Karpas-422 (cell line): ENCODE measurements at regions not wholly inside any gene's neighbourhood (a gene's known extent, or its start where the extent isn't known, plus 50 kb on each side); places are given as distances from the start of the nearest gene placed in this dataset.

Experiments
- DNase-seq: peaks from one replicate; pipeline ENCODE4 v3.0.0-alpha.2; 2015
- H2AFZ ChIP-seq: fragments of 200-600 bp; sonication (generic); 2 replicates; pipeline ENCODE4 v1.6.1; 2014; ENCODE audit warnings: antibody characterized with exemption, low read length, mixed read lengths
- H3K27ac ChIP-seq: fragments of 200-600 bp; sonication (generic); 2 replicates; pipeline ENCODE4 v1.5.1; 2014; ENCODE audit warnings: mild to moderate bottlenecking, low read length, moderate library complexity
- H3K27me3 ChIP-seq: fragments of 200-600 bp; sonication (generic); 2 replicates; pipeline ENCODE4 v1.6.1; 2014; ENCODE audit warnings: low read length, mixed read lengths
- H3K36me3 ChIP-seq: fragments of 200-600 bp; sonication (generic); 2 replicates; pipeline ENCODE4 v1.6.1; 2014; ENCODE audit warnings: low read length, mixed read lengths; ENCODE audit not compliant: insufficient read depth
- H3K4me1 ChIP-seq: fragments of 200-600 bp; sonication (generic); 2 replicates; pipeline ENCODE4 v1.6.1; 2014; ENCODE audit warnings: mild to moderate bottlenecking, low read length, mixed read lengths
- H3K4me2 ChIP-seq: fragments of 200-600 bp; sonication (generic); 2 replicates; pipeline ENCODE4 v1.6.1; 2014; ENCODE audit warnings: low read length, low read depth, mild to moderate bottlenecking; ENCODE audit not compliant: poor library complexity, severe bottlenecking
- H3K4me3 ChIP-seq: fragments of 200-600 bp; sonication (generic); 2 replicates; pipeline ENCODE4 v1.5.1; 2014; ENCODE audit warnings: mild to moderate bottlenecking, antibody characterized with exemption, low read length, mixed read lengths
- H3K79me2 ChIP-seq: fragments of 200-600 bp; sonication (generic); 2 replicates; pipeline ENCODE4 v1.6.1; 2014; ENCODE audit warnings: mild to moderate bottlenecking, low read length, mixed read lengths
- H3K9ac ChIP-seq: fragments of 200-600 bp; sonication (generic); 2 replicates; pipeline ENCODE4 v1.6.0; 2014; ENCODE audit warnings: low read length
- H3K9me2 ChIP-seq: fragments of 200-600 bp; sonication (generic), shearing (Covaris generic); replicated peaks from 2 replicates; pipeline ENCODE4 v1.6.0; 2014; ENCODE audit warnings: mild to moderate bottlenecking, low read length, moderate library complexity; ENCODE audit not compliant: insufficient read depth
- H3K9me3 ChIP-seq: fragments of 300-700, 200-600 bp; sonication (generic); 2 replicates; pipeline ENCODE4 v1.6.1; 2014; ENCODE audit warnings: low read length, mixed read lengths
- H4K20me1 ChIP-seq: fragments of 200-600 bp; sonication (generic); 2 replicates; pipeline ENCODE4 v1.6.1; 2014; ENCODE audit warnings: mild to moderate bottlenecking, antibody characterized with exemption, low read length, low read depth; ENCODE audit not compliant: insufficient read depth

DNA sequence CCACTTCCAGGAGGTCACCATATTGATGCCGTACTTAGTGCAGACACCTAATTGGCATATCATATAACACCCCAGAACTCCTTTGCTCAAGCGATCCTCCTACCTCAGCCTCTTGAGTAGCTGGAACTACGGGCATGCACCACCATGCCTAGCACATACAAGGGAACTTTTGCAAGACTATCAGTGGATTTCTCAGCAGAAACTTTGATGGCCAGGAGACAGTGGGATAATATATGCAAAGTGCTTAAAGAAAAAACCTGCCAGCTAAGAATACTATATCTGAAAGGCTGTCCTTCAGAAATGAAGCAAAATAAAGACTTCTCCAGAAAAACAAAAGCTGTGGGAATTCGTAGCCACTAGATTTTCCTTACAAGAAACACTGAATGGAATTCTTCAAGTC is 387.1 kb downstream of the DHX35 start:
- H3K4me2 ChIP-seq: no peak overlapping the region
- no peaks in the 10 kb centered on the region for H4K20me1 ChIP-seq
- H3K27me3 ChIP-seq: no peaks in the 10 kb centered on the region
- H3K9ac ChIP-seq: no peak overlapping the region
- H3K4me1 ChIP-seq: peaks cover 6% of the 10 kb centered on the region
- H3K36me3 ChIP-seq: no peaks in the 10 kb centered on the region; the same call in 1 of the 2 replicates
- H3K4me3 ChIP-seq: no peak overlapping the region
- H3K9me3 ChIP-seq: peaks cover 22% of the 10 kb centered on the region
- H3K27ac ChIP-seq: no peak overlapping the region
- H3K79me2 ChIP-seq: no peaks in the 10 kb centered on the region
- no peaks in the 10 kb centered on the region for H3K9me2 ChIP-seq
- no peak overlapping the region for H2AFZ ChIP-seq
- DNase-seq: no peak

DNA sequence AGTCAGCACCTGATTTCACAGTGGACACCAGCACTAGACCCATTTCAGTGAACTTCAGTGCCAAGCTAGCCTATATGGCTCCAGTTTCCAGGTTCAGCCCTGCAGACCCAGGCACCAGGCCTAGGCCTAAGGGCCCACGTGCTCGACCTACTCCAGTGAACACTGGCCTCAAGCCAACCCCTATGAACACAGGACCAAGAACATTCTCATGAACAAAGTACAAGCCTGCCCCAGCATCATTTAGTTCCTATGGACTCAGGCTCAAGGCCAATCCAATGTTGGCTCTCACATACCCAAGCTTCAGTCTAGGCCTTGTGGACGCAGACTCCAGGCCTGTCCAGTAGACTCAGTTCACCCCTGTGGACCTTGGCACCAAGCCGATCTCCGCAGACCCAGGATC is 385.5 kb downstream of the DHX35 start:
- H3K36me3 ChIP-seq: no peaks in the 10 kb centered on the region; the same call in 1 of the 2 replicates
- H3K27ac ChIP-seq: no peak overlapping the region
- H3K4me1 ChIP-seq: no peaks in the 10 kb centered on the region
- peaks cover 22% of the 10 kb centered on the region for H3K9me3 ChIP-seq
- H2AFZ ChIP-seq: no peak overlapping the region
- no peaks in the 10 kb centered on the region for H3K79me2 ChIP-seq
- no peak overlapping the region for H3K9ac ChIP-seq
- no peaks in the 10 kb centered on the region for H3K27me3 ChIP-seq
- no peak overlapping the region for H3K4me2 ChIP-seq
- DNase-seq: no peak
- no peaks in the 10 kb centered on the region for H3K9me2 ChIP-seq
- H4K20me1 ChIP-seq: no peaks in the 10 kb centered on the region
- no peak overlapping the region for H3K4me3 ChIP-seq

DNA sequence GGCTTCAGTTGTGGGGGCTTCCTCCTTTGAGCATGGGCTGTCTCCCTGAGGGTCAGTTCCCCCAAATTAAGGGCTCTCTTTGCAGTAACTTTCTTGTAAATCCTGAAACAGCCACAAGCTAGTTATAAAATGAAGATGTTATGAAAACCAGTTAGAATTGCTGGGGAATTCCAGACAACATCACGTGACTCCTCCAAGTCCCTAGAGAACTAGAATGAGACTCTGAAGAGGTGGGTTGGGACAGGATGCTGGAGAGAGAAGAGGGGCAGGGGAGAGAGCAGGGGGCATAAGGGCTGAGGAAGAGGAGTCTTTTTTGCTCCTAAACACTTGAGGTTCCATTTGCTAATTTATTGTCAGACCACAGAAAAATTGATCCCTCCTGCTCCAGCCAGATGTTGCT is 380.3 kb downstream of the DHX35 start:
- Histone ChIP-seq H3K27ac (no peak overlapping the region), H4K20me1 (no peaks in the 10 kb centered on the region), H3K9me2 (no peaks in the 10 kb centered on the region), H3K9ac (no peak overlapping the region), H3K36me3 (no peaks in the 10 kb centered on the region), H3K27me3 (no peaks in the 10 kb centered on the region), H3K4me3 (no peak overlapping the region), H3K4me2 (no peak overlapping the region), H2AFZ (no peak overlapping the region), H3K9me3 (no peaks in the 10 kb centered on the region; the same call in 1 of the 2 replicates), H3K4me1 (peaks cover 20% of the 10 kb centered on the region), H3K79me2 (no peaks in the 10 kb centered on the region)
- DNase-seq: no peak

DNA sequence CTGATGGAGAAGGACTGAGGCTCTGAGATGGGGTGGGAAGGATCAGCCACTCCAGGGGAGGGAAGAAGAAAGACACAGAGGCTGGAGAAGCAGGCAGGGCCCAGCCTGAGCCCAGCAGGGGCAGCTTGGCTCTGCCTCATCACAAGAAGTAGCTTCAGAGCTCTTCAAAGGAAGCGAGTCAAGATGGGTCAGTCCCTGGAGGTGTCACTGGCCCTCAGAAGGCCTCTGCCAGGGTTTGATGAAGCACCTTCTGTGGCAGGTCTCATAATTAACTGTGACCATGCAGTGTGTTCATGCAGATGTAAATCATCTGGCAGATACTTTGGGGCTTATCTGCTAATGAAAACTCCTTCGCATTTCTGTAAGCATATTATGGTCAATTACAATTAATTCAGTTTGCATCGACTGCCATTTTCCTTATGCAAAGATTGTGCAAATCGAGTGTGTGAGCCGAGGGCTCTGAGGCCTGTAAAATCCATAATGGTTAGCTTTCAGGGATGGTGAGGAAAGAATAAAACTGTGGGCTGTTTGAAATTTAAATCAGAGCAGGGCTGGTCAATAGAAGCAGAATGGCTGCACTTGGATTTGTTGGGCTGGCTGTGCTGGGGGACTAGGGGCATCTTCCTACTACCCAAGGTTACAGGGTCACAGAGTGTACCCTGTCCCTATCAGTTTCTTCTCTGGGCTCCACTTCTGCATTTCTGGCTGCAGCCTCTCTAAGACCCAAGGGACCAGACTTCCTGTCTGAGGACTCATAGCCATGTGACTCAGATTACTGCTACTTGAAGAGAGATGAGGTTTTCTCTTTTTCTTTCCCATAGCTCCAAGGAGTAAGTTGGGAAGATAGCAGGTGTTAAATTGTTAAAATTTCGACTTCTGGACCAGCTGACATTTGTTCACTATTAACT is 376.6 kb downstream of the DHX35 start:
- peak overlapping the region; percentile 47 for H3K9ac ChIP-seq
- peak; percentile 95 for DNase-seq
- H3K4me1 ChIP-seq: peaks cover 20% of the 10 kb centered on the region
- no peaks in the 10 kb centered on the region for H4K20me1 ChIP-seq
- peak overlapping the region; percentile 68 for H2AFZ ChIP-seq
- peak overlapping the region; percentile 57 for H3K4me2 ChIP-seq
- H3K9me3 ChIP-seq: no peaks in the 10 kb centered on the region
- H3K27ac ChIP-seq: peak overlapping the region; percentile 71
- H3K27me3 ChIP-seq: no peaks in the 10 kb centered on the region
- peak overlapping the region; percentile 19; the same call in 1 of the 2 replicates for H3K4me3 ChIP-seq
- H3K79me2 ChIP-seq: no peaks in the 10 kb centered on the region
- no peaks in the 10 kb centered on the region for H3K36me3 ChIP-seq
- H3K9me2 ChIP-seq: no peaks in the 10 kb centered on the region

DNA sequence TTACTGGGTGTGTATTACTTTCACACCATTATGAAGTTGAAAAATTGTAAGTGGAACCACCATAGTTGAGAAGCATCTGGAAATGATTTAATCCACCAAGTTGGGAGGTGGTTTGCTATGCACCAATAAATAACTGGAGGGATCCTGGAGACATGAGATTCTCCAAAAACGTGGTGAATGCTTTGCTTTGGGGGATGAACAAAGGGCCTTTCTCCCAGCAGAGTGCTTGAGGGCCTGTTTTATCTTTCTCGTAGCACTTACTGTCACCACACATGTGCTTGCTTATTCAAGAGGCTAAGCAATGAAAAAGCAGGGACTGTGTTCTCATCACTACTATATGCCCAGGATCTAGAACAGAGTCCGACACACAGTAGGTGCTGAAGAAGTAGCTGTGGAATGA is 371.1 kb downstream of the DHX35 start:
- Histone ChIP-seq H3K4me3 (no peak overlapping the region), H4K20me1 (no peaks in the 10 kb centered on the region)

DNA sequence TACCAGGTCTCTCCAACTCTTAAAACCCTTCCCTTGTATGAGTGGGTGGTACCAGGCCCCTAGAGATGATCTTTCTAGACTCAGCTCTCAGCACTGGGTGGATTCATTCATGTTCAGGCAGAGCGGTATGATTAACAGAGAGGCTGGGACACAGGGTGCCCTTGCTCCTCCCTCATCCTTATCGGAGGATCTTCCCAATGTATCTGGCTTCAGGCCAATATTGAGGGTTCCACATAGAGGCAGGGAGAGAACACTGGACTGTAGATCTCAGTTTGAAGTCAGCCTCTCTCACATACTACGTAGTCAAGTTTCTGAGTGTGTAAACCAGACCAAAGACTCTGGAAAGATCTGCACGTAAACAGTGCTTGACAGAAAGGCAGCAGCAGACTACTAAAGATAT is 366.2 kb downstream of the DHX35 start:
- Histone ChIP-seq H2AFZ (no peak overlapping the region), H3K4me3 (no peak overlapping the region), H3K27me3 (no peaks in the 10 kb centered on the region), H3K79me2 (no peaks in the 10 kb centered on the region), H3K36me3 (no peaks in the 10 kb centered on the region), H3K4me2 (no peak overlapping the region), H3K27ac (no peak overlapping the region), H3K9me2 (no peaks in the 10 kb centered on the region; the same call in 1 of the 2 replicates), H4K20me1 (no peaks in the 10 kb centered on the region), H3K4me1 (no peaks in the 10 kb centered on the region), H3K9ac (no peak overlapping the region), H3K9me3 (no peaks in the 10 kb centered on the region)
- DNase-seq: no peak

More for the DNA sequence above, 371.1 kb downstream of the DHX35 start:
- Histone ChIP-seq H3K9me3 (no peaks in the 10 kb centered on the region), H3K4me2 (no peak overlapping the region), H2AFZ (no peak overlapping the region), H3K9ac (no peak overlapping the region), H3K9me2 (no peaks in the 10 kb centered on the region; the same call in 1 of the 2 replicates), H3K4me1 (peaks cover 5% of the 10 kb centered on the region), H3K27ac (no peak overlapping the region), H3K27me3 (no peaks in the 10 kb centered on the region), H3K36me3 (no peaks in the 10 kb centered on the region), H3K79me2 (no peaks in the 10 kb centered on the region)
- no peak for DNase-seq

DNA sequence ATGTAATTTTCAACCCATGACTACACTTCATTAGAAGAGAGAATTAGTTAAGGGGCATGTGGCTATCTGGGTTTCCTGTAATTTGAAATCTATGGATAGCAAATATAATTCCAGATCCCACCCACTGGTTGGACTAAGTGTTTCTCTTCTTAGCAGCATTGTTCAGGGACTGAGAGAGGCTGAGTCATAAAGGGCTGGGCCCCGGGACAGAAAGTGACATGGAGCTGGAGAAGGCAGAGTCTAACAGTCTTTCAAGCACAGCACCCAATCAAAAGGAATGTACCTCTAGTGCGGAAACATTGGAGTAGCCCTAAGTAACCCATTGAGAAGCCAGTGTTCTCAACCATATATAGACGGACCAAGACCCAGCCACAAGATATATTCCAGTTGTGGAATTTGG is 363.9 kb downstream of the DHX35 start:
- Histone ChIP-seq H3K9me3 (no peaks in the 10 kb centered on the region), H2AFZ (no peak overlapping the region), H3K27me3 (no peaks in the 10 kb centered on the region), H3K4me3 (no peak overlapping the region), H3K79me2 (no peaks in the 10 kb centered on the region), H3K4me2 (no peak overlapping the region), H3K27ac (no peak overlapping the region), H3K9me2 (no peaks in the 10 kb centered on the region), H3K4me1 (no peaks in the 10 kb centered on the region), H3K36me3 (no peaks in the 10 kb centered on the region), H4K20me1 (no peaks in the 10 kb centered on the region), H3K9ac (no peak overlapping the region)
- DNase-seq: no peak

DNA sequence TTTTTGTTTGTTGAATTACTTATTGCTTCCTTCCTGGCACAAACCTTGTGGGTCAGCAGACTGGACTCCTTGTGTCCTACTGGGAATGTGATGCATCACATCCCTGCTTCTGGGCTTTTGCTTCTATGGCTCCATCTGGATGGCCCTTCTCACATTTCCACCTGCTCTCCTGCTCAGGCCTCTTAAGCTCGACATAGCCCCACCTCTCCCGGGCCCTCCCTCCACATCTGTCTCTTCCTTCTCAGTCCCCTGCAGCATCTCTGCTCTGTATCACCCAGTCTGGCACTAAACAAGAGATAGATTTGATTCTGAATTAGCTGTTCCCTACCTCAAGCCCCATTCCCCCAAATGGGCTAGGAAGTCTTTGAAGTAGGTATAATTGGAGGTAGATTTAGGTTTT is 356.8 kb downstream of the DHX35 start:
- Histone ChIP-seq H3K9me3 (no peaks in the 10 kb centered on the region), H3K27me3 (no peaks in the 10 kb centered on the region), H3K79me2 (no peaks in the 10 kb centered on the region), H3K4me1 (no peaks in the 10 kb centered on the region), H3K4me2 (no peak overlapping the region), H3K9me2 (no peaks in the 10 kb centered on the region), H2AFZ (no peak overlapping the region), H3K36me3 (no peaks in the 10 kb centered on the region), H3K4me3 (no peak overlapping the region), H4K20me1 (no peaks in the 10 kb centered on the region), H3K27ac (no peak overlapping the region), H3K9ac (no peak overlapping the region)
- DNase-seq: no peak
